Upper lobe of left lung (tissue), 4 donors: ENCODE measurements at regions not wholly inside any gene's neighbourhood (a gene's known extent, or its start where the extent isn't known, plus 50 kb on each side); places are given as distances from the start of the nearest gene placed in this dataset.
"Not testable (repeated sequence)": the region's sequence is repeated elsewhere in the genome, so short reads cannot be mapped to it uniquely, and the experiment has no call there.

Experiments
- CTCF ChIP-seq, 6 experiments: fragments of 450-650 bp in 4 of 6; fragments of 200-600 bp in 2 of 6; sonication (generic) in 2 of 6; IDR thresholded peaks; one replicate each; pipeline ENCODE4 v1.5.1; 2016 to 2019; ENCODE audit warnings: antibody characterized with exemption in 6 of 6
- POLR2A ChIP-seq, 4 donors: fragments of 450-650 bp; IDR thresholded peaks; one replicate each; pipeline ENCODE4 v1.5.1; 2016 to 2017; ENCODE audit warnings: antibody characterized with exemption in 4 of 4, mild to moderate bottlenecking in 2 of 4

DNA sequence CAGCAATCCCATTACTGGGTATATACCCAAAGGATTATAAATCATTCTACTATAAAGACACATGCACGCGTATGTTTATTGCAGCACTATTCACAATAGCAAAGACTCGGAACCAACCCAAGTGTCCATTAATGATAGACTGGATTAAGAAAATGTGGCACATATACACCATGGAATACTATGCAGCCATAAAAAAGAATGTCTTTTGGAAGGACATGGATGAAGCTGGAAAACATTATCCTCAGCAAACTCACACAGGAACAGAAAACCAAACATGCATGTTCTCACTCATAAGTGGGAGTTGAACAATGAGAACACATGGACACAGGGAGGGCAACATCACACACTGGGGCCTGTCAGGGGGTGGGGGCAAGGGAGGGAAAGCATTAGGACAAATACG lies 143.7 kb upstream of the IVNS1ABP start:
- not testable (repeated sequence) for TF ChIP-seq POLR2A, CTCF (IDR thresholded peaks at IDR 0.05)
